Tibial nerve (tissue), 3 donors: ENCODE measurements at regions not wholly inside any gene's neighbourhood (a gene's known extent, or its start where the extent isn't known, plus 50 kb on each side); places are given as distances from the start of the nearest gene placed in this dataset.

Source experiments
- CTCF ChIP-seq, 5 experiments: fragments of 200-600 bp in 3 of 5; fragments of 450-650 bp in 2 of 5; sonication (generic) in 3 of 5; IDR thresholded peaks; one replicate each; pipeline ENCODE4 v1.5.1; 2016 to 2019; ENCODE audit warnings: antibody characterized with exemption in 5 of 5, mild to moderate bottlenecking in 3 of 5, moderate library complexity in 2 of 5
- POLR2A ChIP-seq, 2 donors: fragments of 450-650 bp; IDR thresholded peaks; one replicate each; pipeline ENCODE4 v1.6.1; 2017; ENCODE audit warnings: antibody characterized with exemption in 2 of 2, mild to moderate bottlenecking in 2 of 2, moderate library complexity in 2 of 2

GRCh38 chr4:129822701-129823100 is 726.7 kb downstream of the C4orf33 start:
- TF ChIP-seq CTCF (IDR thresholded peaks at IDR 0.05) (no peak), POLR2A (IDR thresholded peaks at IDR 0.05) (no peak)
